Heart left ventricle (tissue), 13 donors: ENCODE measurements at regions not wholly inside any gene's neighbourhood (a gene's known extent, or its start where the extent isn't known, plus 50 kb on each side); places are given as distances from the start of the nearest gene placed in this dataset.

Source experiments
- POLR2A ChIP-seq, 2 donors: fragments of 450-650 bp; IDR thresholded peaks; one replicate each; pipeline ENCODE4 v1.6.1; 2017; ENCODE audit warnings: antibody characterized with exemption in 2 of 2, mild to moderate bottlenecking in 2 of 2, moderate library complexity in 2 of 2
- TF ChIP-seq, protein P1 (sequence below), 12 donors: fragments of 200-600 bp; sonication (generic) in 4 of 12; IDR thresholded peaks; one replicate each; pipeline versions ENCODE4 v1.5.0 to v1.8.0; 2018 to 2022; ENCODE audit warnings: antibody characterized with exemption in 12 of 12, mild to moderate bottlenecking in 5 of 12
- donor health status: ischemic (EF 13 %, LVEDD 7.1; RV severe dilation, severe dysfunction).
- donor health status: DM: no; HTN: yes; CAD: no.
- donor health status: DM: no; HTN: no; CAD: no.
- donor health status: ischemic (EF 25% LVEDD 6.9; RV normal size, moderate dysfunction).
- donor health status: ischemic (EF 25% LVEDD 5.7; RV mildly dilated, moderate dysfunction).
- donor health status: ischemic (EF 35%, LVEDD 5.7; RV mildly dilated, moderate dysfunction).
- donor health status: nonischemic (EF 11% LVEDD 7.7; RV severe dilation, severe dysfunction).
- donor health status: DM: yes; HTN: yes; CAD: no.
- donor health status: PGD.
- donor health status: ischemic (EF 29% LVEDD 5.4; RV normal size, mild dysfunction).
- donor health status: nonischemic (EF 23%, LVEDD 6.1; RV moderate dilation, normal function).

DNA sequence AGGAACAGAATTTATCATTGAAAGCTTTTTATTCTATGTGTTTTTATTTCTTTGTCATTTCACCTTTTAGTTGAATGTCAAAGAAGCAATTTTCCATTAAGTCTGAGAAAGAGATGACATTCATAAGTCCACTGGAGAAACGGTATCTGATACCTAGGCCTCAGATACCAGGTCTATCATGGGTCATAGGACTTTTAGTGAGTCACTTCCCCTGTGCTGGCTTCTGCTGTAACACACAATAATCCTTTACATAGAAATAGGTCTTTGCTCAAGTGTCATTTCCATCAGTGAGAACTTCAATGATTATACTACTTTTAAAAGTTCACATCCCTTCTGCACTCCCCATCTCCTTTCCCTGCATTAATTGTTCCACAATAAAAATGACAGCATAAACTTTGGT, 125.5 kb upstream of the ARMCX2 start:
- TF ChIP-seq, protein P1, sequence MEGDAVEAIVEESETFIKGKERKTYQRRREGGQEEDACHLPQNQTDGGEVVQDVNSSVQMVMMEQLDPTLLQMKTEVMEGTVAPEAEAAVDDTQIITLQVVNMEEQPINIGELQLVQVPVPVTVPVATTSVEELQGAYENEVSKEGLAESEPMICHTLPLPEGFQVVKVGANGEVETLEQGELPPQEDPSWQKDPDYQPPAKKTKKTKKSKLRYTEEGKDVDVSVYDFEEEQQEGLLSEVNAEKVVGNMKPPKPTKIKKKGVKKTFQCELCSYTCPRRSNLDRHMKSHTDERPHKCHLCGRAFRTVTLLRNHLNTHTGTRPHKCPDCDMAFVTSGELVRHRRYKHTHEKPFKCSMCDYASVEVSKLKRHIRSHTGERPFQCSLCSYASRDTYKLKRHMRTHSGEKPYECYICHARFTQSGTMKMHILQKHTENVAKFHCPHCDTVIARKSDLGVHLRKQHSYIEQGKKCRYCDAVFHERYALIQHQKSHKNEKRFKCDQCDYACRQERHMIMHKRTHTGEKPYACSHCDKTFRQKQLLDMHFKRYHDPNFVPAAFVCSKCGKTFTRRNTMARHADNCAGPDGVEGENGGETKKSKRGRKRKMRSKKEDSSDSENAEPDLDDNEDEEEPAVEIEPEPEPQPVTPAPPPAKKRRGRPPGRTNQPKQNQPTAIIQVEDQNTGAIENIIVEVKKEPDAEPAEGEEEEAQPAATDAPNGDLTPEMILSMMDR (IDR thresholded peaks at IDR 0.05): no peak
- TF ChIP-seq POLR2A (IDR thresholded peaks at IDR 0.05): no peak
